ENCODE measurements at regions not wholly inside any gene's neighbourhood (a gene's known extent, or its start where the extent isn't known, plus 50 kb on each side); places are given as distances from the start of the nearest gene placed in this dataset.

DNA sequence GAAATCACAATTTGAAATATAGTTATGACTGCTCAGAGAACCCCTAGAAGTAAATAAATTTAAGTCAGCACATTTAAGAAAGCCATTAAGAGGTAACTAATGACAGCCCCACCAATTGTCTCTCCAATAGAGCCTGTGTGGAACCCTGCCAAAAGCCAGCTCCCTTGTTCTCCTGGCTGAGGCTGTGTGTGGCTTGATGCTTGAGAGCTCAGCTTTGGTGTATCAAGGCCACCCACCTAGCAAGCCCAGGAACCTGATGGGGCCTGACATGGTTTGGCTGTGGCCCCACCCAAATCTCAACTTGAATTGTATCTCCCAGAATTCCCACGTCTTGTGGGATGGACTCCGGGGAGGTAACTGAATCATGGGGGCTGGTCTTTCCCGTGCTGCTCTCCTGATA lies 106.9 kb downstream of the LRRN1 start:
- TF ChIP-seq, protein P1, sequence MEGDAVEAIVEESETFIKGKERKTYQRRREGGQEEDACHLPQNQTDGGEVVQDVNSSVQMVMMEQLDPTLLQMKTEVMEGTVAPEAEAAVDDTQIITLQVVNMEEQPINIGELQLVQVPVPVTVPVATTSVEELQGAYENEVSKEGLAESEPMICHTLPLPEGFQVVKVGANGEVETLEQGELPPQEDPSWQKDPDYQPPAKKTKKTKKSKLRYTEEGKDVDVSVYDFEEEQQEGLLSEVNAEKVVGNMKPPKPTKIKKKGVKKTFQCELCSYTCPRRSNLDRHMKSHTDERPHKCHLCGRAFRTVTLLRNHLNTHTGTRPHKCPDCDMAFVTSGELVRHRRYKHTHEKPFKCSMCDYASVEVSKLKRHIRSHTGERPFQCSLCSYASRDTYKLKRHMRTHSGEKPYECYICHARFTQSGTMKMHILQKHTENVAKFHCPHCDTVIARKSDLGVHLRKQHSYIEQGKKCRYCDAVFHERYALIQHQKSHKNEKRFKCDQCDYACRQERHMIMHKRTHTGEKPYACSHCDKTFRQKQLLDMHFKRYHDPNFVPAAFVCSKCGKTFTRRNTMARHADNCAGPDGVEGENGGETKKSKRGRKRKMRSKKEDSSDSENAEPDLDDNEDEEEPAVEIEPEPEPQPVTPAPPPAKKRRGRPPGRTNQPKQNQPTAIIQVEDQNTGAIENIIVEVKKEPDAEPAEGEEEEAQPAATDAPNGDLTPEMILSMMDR (conservative IDR thresholded peaks at IDR 0.05; ENCODE audit: low read depth, low read length) = no peak
- no peak for TF ChIP-seq EZH2 (IDR thresholded peaks at IDR 0.05; ENCODE audit: borderline replicate concordance, low read depth, low read length, poor library complexity, severe bottlenecking)
